PFSK-1 (cell line): ENCODE measurements at regions not wholly inside any gene's neighbourhood (a gene's known extent, or its start where the extent isn't known, plus 50 kb on each side); places are given as distances from the start of the nearest gene placed in this dataset.

Source experiments
- FOXP2 ChIP-seq: optimal IDR thresholded peaks from 2 replicates; pipeline ENCODE3; 2011; ENCODE audit warnings: borderline replicate concordance, control low read depth, inconsistent platforms; ENCODE audit not compliant: insufficient read depth; ENCODE audit errors: extremely low read length, extremely low read depth
- POLR2AphosphoS5 ChIP-seq: IDR thresholded peaks from 2 replicates; pipeline ENCODE4 v1.6.1; 2012; ENCODE audit warnings: low read depth, mild to moderate bottlenecking, control low read depth, low read length, moderate library complexity
- REST ChIP-seq, 2 experiments: IDR thresholded peaks; 2 replicates each; pipeline versions ENCODE4 v1.6.1 to v1.8.0; 2011 to 2012; ENCODE audit warnings: low read depth in 2 of 2, low read length in 2 of 2, control low read depth in 1 of 2, inconsistent platforms in 1 of 2, mild to moderate bottlenecking in 1 of 2, moderate library complexity in 1 of 2; ENCODE audit not compliant: insufficient read depth in 1 of 2
- SIN3A ChIP-seq: IDR thresholded peaks from 2 replicates; pipeline ENCODE4 v1.6.1; 2012; ENCODE audit warnings: mild to moderate bottlenecking, low read length, moderate library complexity, borderline replicate concordance; ENCODE audit not compliant: insufficient read depth
- TAF1 ChIP-seq: IDR thresholded peaks from 2 replicates; pipeline ENCODE4 v1.6.1; 2012; ENCODE audit warnings: low read length, control low read depth, borderline replicate concordance; ENCODE audit not compliant: insufficient read depth

GRCh38 chr19:13634658-13635057 lies 128.4 kb upstream of the CACNA1A start:
- TF ChIP-seq POLR2AphosphoS5 (no peak), TAF1 (no peak), REST (IDR thresholded peaks at IDR 0.05; ENCODE audit: insufficient read depth in 1 of 2, low read depth in 2 of 2, low read length in 2 of 2) (no peak), SIN3A (no peak), FOXP2 (no peak)
